HAP-1 (cell line): ENCODE measurements at regions not wholly inside any gene's neighbourhood (a gene's known extent, or its start where the extent isn't known, plus 50 kb on each side); places are given as distances from the start of the nearest gene placed in this dataset.

ENCODE experiments used
- DNase-seq, 2 experiments: peaks; one replicate each; pipeline ENCODE4 v3.0.0-alpha.2; 2016 to 2020; ENCODE audit warnings: low spot score in 2 of 2
- H3K27me3 ChIP-seq: fragments of 250-450 bp; sonication (Bioruptor Pico); 2 replicates; pipeline ENCODE4 v1.5.1; 2020; ENCODE audit warnings: low read depth, mild to moderate bottlenecking, moderate library complexity
- H3K36me3 ChIP-seq: fragments of 250-450 bp; sonication (Bioruptor Pico); replicated peaks from 2 replicates; pipeline ENCODE4 v1.5.1; 2020; ENCODE audit warnings: mild to moderate bottlenecking
- H3K4me1 ChIP-seq: fragments of 250-450 bp; sonication (Bioruptor Pico); 2 replicates; pipeline ENCODE4 v1.5.1; 2020; ENCODE audit warnings: mild to moderate bottlenecking
- H3K4me3 ChIP-seq: fragments of 250-450 bp; sonication (Bioruptor Pico); 2 replicates; pipeline ENCODE4 v1.5.1; 2020; ENCODE audit warnings: mild to moderate bottlenecking, moderate library complexity
- H3K9me3 ChIP-seq: fragments of 250-450 bp; sonication (Bioruptor Pico); 2 replicates; pipeline ENCODE4 v1.5.1; 2020; ENCODE audit warnings: mild to moderate bottlenecking, moderate library complexity
- in situ Hi-C: fragments of 300-500 bp; cut with MboI; formaldehyde crosslinking; loops from 3 replicates; pipeline ENCODE4 v1.14.3; 2020; ENCODE audit warnings: low sequenced_read_pairs, inconsistent platforms, mixed read lengths

- H3K4me1 ChIP-seq: no peaks in the 10 kb centered on the region
- no peaks in the 10 kb centered on the region for H3K27me3 ChIP-seq
- H3K9me3 ChIP-seq: no peaks in the 10 kb centered on the region
- in situ Hi-C loops: no loop called here
- H3K4me3 ChIP-seq: no peak overlapping the region
- H3K36me3 ChIP-seq: no peaks in the 10 kb centered on the region
- DNase-seq: no peak
Observed at GRCh38 chr4:35695003-35695402, 549.3 kb downstream of the ARAP2 start.

DNA sequence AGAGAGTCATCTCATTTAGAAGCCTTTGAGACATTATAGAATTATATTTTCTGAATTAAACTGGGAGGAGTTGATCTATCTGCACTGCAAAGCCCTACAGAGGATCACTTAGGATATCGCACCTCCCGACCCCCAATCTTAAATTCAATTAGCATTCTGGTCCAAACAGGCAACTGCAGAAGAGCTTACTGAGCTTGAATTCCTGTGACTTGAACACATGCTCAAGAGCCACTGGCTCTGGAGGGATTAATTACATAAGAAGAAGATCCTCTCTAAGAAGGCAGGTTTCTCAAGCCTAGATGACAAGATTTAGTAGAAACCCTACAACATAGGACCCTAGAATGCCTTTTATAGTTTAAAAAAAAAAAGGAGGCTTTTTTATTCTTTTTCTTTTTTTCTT lies 548.9 kb downstream of the ARAP2 start:
- Histone ChIP-seq H3K4me1 (no peaks in the 10 kb centered on the region), H3K4me3 (no peak overlapping the region), H3K9me3 (no peaks in the 10 kb centered on the region), H3K36me3 (no peaks in the 10 kb centered on the region), H3K27me3 (no peaks in the 10 kb centered on the region)
- no peak for DNase-seq
- in situ Hi-C loops: no loop called here

- in situ Hi-C loops: no loop called here
- Histone ChIP-seq H3K4me1 (no peaks in the 10 kb centered on the region), H3K4me3 (no peak overlapping the region), H3K9me3 (no peaks in the 10 kb centered on the region), H3K36me3 (no peaks in the 10 kb centered on the region), H3K27me3 (no peaks in the 10 kb centered on the region)
- no peak for DNase-seq
Observed at GRCh38 chr4:35697210-35697736, 547.0 kb downstream of the ARAP2 start.

DNA sequence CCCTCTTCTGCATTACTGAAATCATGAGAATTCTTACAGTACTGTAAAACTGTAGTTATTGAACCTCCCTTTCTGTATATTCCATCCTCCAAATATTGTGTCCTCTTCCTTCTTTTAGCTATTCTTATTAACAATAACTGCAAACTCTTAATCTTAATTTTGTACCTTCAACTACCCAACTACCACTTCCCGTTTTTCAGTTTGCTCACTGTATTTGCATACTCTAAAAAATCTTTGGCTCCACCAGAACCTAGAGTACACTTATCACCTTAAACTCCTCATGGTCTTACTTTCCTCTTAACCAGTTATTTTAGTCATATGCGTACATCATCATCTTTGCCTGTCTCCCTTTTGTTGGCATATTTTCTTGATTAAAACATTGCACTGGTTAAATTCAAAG lies 543.7 kb downstream of the ARAP2 start:
- in situ Hi-C loops: no loop called here

GRCh38 chr4:35709080-35709479 lies 535.2 kb downstream of the ARAP2 start:
- in situ Hi-C loops: no loop called here
- no peak for DNase-seq
- H3K9me3 ChIP-seq: no peaks in the 10 kb centered on the region
- no peaks in the 10 kb centered on the region for H3K4me1 ChIP-seq
- H3K36me3 ChIP-seq: no peaks in the 10 kb centered on the region
- no peak overlapping the region for H3K4me3 ChIP-seq
- H3K27me3 ChIP-seq: no peaks in the 10 kb centered on the region

More for the DNA sequence above, 543.7 kb downstream of the ARAP2 start:
- Histone ChIP-seq H3K4me3 (no peak overlapping the region), H3K9me3 (no peaks in the 10 kb centered on the region), H3K36me3 (no peaks in the 10 kb centered on the region), H3K4me1 (no peaks in the 10 kb centered on the region), H3K27me3 (no peaks in the 10 kb centered on the region)
- no peak for DNase-seq

- no peaks in the 10 kb centered on the region for H3K36me3 ChIP-seq
- no peak for DNase-seq
- in situ Hi-C loops: no loop called here
Observed at GRCh38 chr4:35710343-35710742, 534.0 kb downstream of the ARAP2 start.

GRCh38 chr4:35711127-35711526 lies 533.2 kb downstream of the ARAP2 start:
- H3K36me3 ChIP-seq: no peaks in the 10 kb centered on the region
- no peaks in the 10 kb centered on the region for H3K9me3 ChIP-seq
- DNase-seq: no peak
- no peak overlapping the region for H3K4me3 ChIP-seq
- H3K27me3 ChIP-seq: no peaks in the 10 kb centered on the region
- in situ Hi-C loops: no loop called here
- no peaks in the 10 kb centered on the region for H3K4me1 ChIP-seq

More at GRCh38 chr4:35710343-35710742, 534.0 kb downstream of the ARAP2 start:
- H3K4me1 ChIP-seq: no peaks in the 10 kb centered on the region
- H3K4me3 ChIP-seq: no peak overlapping the region
- no peaks in the 10 kb centered on the region for H3K9me3 ChIP-seq
- no peaks in the 10 kb centered on the region for H3K27me3 ChIP-seq

DNA sequence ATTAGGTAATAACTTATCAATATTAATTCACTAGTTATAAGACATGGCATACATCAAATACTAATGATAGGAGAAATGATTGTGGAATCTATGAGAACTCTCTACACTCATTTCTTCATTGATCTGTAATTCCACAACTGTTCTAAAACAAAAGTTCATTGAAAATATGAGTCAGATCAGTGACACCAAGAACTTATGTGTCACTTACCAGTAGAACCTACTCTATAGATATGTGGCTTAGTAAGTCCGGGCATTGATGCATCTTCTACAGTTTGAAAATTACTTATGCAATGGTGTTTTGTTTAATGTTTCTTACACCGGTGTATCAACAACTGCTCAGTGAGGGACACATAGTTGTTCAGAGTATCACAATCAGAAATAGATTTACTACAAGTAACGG lies 520.3 kb downstream of the ARAP2 start:
- no peaks in the 10 kb centered on the region for H3K36me3 ChIP-seq
- no peaks in the 10 kb centered on the region for H3K9me3 ChIP-seq
- no peak for DNase-seq
- in situ Hi-C loops: no loop called here
- no peaks in the 10 kb centered on the region for H3K4me1 ChIP-seq
- H3K4me3 ChIP-seq: no peak overlapping the region
- no peaks in the 10 kb centered on the region for H3K27me3 ChIP-seq

- Histone ChIP-seq H3K9me3 (no peaks in the 10 kb centered on the region), H3K27me3 (no peaks in the 10 kb centered on the region), H3K4me3 (no peak overlapping the region), H3K36me3 (no peaks in the 10 kb centered on the region), H3K4me1 (no peaks in the 10 kb centered on the region)
- in situ Hi-C loops: no loop called here
- DNase-seq: no peak
Observed at GRCh38 chr4:35725131-35725530, 519.2 kb downstream of the ARAP2 start.

- no peaks in the 10 kb centered on the region for H3K4me1 ChIP-seq
- no peaks in the 10 kb centered on the region for H3K9me3 ChIP-seq
- DNase-seq: no peak
- in situ Hi-C loops: no loop called here
- no peaks in the 10 kb centered on the region for H3K36me3 ChIP-seq
- no peak overlapping the region for H3K4me3 ChIP-seq
- H3K27me3 ChIP-seq: no peaks in the 10 kb centered on the region
Observed at GRCh38 chr4:35730414-35730813, 513.9 kb downstream of the ARAP2 start.

DNA sequence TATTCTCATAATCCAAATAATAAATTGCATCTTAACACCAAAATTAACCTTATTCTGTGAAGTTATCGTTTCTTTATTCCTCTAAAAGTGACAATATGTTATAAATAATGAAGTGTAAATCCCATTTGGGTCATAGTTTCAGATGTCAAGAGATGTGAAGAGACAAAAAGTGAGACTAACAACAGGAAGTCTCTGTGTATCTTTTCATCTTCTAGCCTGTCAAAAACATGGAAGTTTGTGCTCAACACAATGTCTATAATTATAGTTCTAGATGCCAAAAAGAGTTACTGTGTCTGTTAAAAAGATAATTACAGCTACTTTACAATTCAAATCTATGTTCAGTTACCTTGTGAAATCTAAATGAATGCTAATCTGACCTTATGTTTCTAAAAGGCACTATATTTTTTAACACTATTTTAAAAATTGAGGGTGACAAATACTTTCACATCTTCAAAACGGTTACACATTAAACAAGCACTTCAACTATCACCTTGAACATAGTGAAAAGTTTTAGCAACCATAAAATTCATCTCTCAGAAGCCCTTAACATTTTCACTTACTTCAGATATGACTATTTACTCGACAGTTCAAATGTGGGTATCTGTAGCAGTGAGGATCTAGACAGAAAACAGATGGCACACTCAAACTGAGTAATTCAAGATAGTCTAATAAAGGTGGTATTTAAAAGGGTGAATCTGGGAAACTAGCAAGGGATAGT lies 509.8 kb downstream of the ARAP2 start:
- no peaks in the 10 kb centered on the region for H3K27me3 ChIP-seq
- no peaks in the 10 kb centered on the region for H3K4me1 ChIP-seq
- H3K4me3 ChIP-seq: no peak overlapping the region
- in situ Hi-C loops: no loop called here
- no peak for DNase-seq
- H3K36me3 ChIP-seq: no peaks in the 10 kb centered on the region
- H3K9me3 ChIP-seq: no peaks in the 10 kb centered on the region

DNA sequence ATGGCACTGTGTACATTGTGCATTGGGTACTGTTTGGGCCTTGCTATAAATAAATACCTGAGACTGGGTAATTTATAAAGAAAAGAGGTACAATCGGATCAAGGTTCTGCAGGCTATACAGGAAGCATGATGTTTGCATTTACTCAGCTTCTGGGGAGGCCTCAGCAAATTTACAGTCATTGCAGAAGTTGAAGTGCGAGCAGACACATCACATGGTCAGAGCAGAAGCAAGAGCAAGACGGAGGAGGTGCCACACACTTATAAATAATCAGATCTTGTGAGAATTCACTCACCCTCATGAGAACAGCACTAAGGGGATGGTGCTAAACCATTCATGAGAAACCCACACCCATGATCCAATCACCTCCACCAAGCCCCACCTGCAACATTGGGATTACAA lies 505.0 kb downstream of the ARAP2 start:
- H3K27me3 ChIP-seq: no peaks in the 10 kb centered on the region
- H3K4me3 ChIP-seq: no peak overlapping the region
- in situ Hi-C loops: no loop called here
- no peaks in the 10 kb centered on the region for H3K36me3 ChIP-seq
- no peaks in the 10 kb centered on the region for H3K4me1 ChIP-seq
- no peaks in the 10 kb centered on the region for H3K9me3 ChIP-seq
- no peak for DNase-seq

DNA sequence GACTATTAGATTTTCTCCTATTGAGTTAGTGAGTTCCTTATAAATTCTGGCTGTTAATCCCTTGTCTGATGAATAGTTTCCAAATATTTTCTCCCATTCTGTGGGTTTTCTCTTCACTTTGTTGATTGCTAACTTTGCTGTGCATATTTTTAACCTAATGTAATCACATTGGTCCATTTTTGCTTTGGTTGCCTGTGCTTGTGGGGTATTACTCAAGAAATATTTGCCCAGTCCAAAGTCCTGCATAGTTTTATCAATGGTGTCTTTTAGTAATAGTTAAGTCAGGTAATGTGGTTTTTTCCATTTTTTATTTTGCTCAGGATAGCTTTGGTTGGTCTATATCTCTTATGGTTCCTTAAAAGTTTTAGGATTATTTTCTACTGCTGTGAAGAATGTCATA lies 490.3 kb downstream of the ARAP2 start:
- Histone ChIP-seq H3K4me3 (no peak overlapping the region), H3K4me1 (no peaks in the 10 kb centered on the region), H3K36me3 (no peaks in the 10 kb centered on the region), H3K27me3 (no peaks in the 10 kb centered on the region), H3K9me3 (no peaks in the 10 kb centered on the region)
- in situ Hi-C loops: no loop called here
- DNase-seq: no peak

- Histone ChIP-seq H3K36me3 (no peaks in the 10 kb centered on the region), H3K9me3 (no peaks in the 10 kb centered on the region), H3K4me1 (no peaks in the 10 kb centered on the region), H3K4me3 (no peak overlapping the region), H3K27me3 (no peaks in the 10 kb centered on the region)
- DNase-seq: no peak
- in situ Hi-C loops: no loop called here
Observed at GRCh38 chr4:35757836-35758235, 486.5 kb downstream of the ARAP2 start.

DNA sequence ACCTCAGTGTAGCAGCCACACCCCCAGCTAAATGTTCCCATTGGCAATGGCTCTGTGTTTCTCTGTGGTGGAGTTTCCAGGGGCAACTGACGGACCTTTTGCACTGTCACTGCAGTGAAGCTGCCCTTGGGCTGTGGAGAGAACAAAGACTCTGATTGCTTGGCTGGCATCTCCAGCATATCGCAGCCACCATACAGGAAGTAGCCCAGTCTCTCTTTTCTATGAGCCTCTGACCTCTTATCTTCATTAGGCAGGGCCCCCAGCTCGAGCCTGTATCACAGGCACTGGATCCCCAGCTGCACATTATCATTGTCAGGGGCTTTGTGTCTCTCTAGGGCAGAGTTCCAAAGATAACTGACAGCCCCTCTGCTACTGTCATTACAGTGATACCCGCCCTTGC lies 483.5 kb downstream of the ARAP2 start:
- no peak for DNase-seq
- Histone ChIP-seq H3K9me3 (no peaks in the 10 kb centered on the region), H3K4me1 (no peaks in the 10 kb centered on the region), H3K27me3 (no peaks in the 10 kb centered on the region), H3K36me3 (no peaks in the 10 kb centered on the region), H3K4me3 (no peak overlapping the region)
- in situ Hi-C loops: no loop called here
